MM.1S (cell line): ENCODE measurements at regions not wholly inside any gene's neighbourhood (a gene's known extent, or its start where the extent isn't known, plus 50 kb on each side); places are given as distances from the start of the nearest gene placed in this dataset.

Source experiments
- DNase-seq: peaks from one replicate; pipeline ENCODE4 v3.0.0-alpha.2; 2015
- H2AFZ ChIP-seq: fragments of 300-600 bp; sonication (generic); 2 replicates; pipeline ENCODE4 v1.6.0; 2016; ENCODE audit warnings: antibody characterized with exemption, low read length
- H3F3A ChIP-seq: fragments of 300-600 bp; sonication (generic); 2 replicates; pipeline ENCODE4 v1.6.1; 2016; ENCODE audit warnings: mild to moderate bottlenecking, antibody characterized with exemption, low read length, moderate library complexity, mixed read lengths; ENCODE audit not compliant: insufficient read depth
- H3K27ac ChIP-seq: fragments of 300-600 bp; sonication (generic); 2 replicates; pipeline ENCODE4 v1.5.1; 2016; ENCODE audit warnings: mild to moderate bottlenecking, low read length
- H3K27me3 ChIP-seq: fragments of 300-600 bp; sonication (generic); replicated peaks from 2 replicates; pipeline ENCODE4 v1.6.0; 2016; ENCODE audit warnings: low read length; ENCODE audit not compliant: insufficient read depth
- H3K36me3 ChIP-seq: fragments of 300-600 bp; sonication (generic); replicated peaks from 2 replicates; pipeline ENCODE4 v1.6.1; 2016; ENCODE audit warnings: mild to moderate bottlenecking, low read length, mixed read lengths; ENCODE audit not compliant: insufficient read depth
- H3K4me1 ChIP-seq: fragments of 300-600 bp; sonication (generic); 2 replicates; pipeline ENCODE4 v1.6.1; 2016; ENCODE audit warnings: low read length, mixed read lengths
- H3K4me2 ChIP-seq: fragments of 300-600 bp; sonication (generic); 2 replicates; pipeline ENCODE4 v1.6.0; 2016; ENCODE audit warnings: low read depth, low read length
- H3K4me3 ChIP-seq: fragments of 300-600 bp; sonication (generic); 2 replicates; pipeline ENCODE4 v1.5.1; 2016; ENCODE audit warnings: low read length, mixed read lengths
- H3K79me2 ChIP-seq: fragments of 300-600 bp; sonication (generic); 2 replicates; pipeline ENCODE4 v1.6.1; 2016; ENCODE audit warnings: mixed run types, low read length, mixed read lengths
- H3K9ac ChIP-seq: fragments of 300-600 bp; sonication (generic); 2 replicates; pipeline ENCODE4 v1.6.1; 2016; ENCODE audit warnings: low read length, mixed read lengths
- H3K9me2 ChIP-seq: fragments of 300-600 bp; sonication (generic); replicated peaks from 2 replicates; pipeline ENCODE4 v1.6.1; 2016; ENCODE audit warnings: mild to moderate bottlenecking, low read length, mixed read lengths; ENCODE audit not compliant: insufficient read depth
- H3K9me3 ChIP-seq: fragments of 300-600 bp; sonication (generic); replicated peaks from 2 replicates; pipeline ENCODE4 v1.6.1; 2016; ENCODE audit warnings: mild to moderate bottlenecking, low read length, mixed read lengths; ENCODE audit not compliant: insufficient read depth
- H4K20me1 ChIP-seq: fragments of 300-600 bp; sonication (generic); 2 replicates; pipeline ENCODE4 v1.6.1; 2016; ENCODE audit warnings: mild to moderate bottlenecking, low read length, moderate library complexity, mixed read lengths; ENCODE audit not compliant: insufficient read depth
- CTCF ChIP-seq: fragments of 300-600 bp; sonication (generic); IDR thresholded peaks from 2 replicates; pipeline ENCODE4 v1.5.1; 2016; ENCODE audit warnings: antibody characterized with exemption, low read length, mixed read lengths
- EZH2 ChIP-seq: fragments of 300-600 bp; sonication (generic); optimal IDR thresholded peaks from 2 replicates; pipeline ENCODE3; 2017; ENCODE audit warnings: low read depth, mild to moderate bottlenecking, antibody characterized with exemption, low read length, mixed read lengths
- EZH2phosphoT487 ChIP-seq: fragments of 300-600 bp; sonication (generic); IDR thresholded peaks from 2 replicates; pipeline ENCODE4 v1.6.1; 2018; ENCODE audit warnings: antibody characterized with exemption, low read length

GRCh38 chr17:63278728-63279442, 167.2 kb downstream of the CYB561 start:
- H3F3A ChIP-seq: no peaks in the 10 kb centered on the region
- no peaks in the 10 kb centered on the region for H4K20me1 ChIP-seq
- no peak overlapping the region for H2AFZ ChIP-seq
- H3K9me3 ChIP-seq: no peaks in the 10 kb centered on the region
- no peaks in the 10 kb centered on the region for H3K9me2 ChIP-seq
- H3K27ac ChIP-seq: peak overlapping the region; percentile 10; the same call in 1 of the 2 replicates
- no peak for DNase-seq
- no peak overlapping the region for H3K4me3 ChIP-seq
- H3K9ac ChIP-seq: no peak overlapping the region
- H3K79me2 ChIP-seq: no peaks in the 10 kb centered on the region
- H3K36me3 ChIP-seq: no peaks in the 10 kb centered on the region
- no peaks in the 10 kb centered on the region for H3K27me3 ChIP-seq
- TF ChIP-seq CTCF (no peak), EZH2 (no peak), EZH2phosphoT487 (no peak)
- peaks cover 47% of the 10 kb centered on the region for H3K4me1 ChIP-seq
- peak overlapping the region; percentile 22; the same call in 1 of the 2 replicates for H3K4me2 ChIP-seq

DNA sequence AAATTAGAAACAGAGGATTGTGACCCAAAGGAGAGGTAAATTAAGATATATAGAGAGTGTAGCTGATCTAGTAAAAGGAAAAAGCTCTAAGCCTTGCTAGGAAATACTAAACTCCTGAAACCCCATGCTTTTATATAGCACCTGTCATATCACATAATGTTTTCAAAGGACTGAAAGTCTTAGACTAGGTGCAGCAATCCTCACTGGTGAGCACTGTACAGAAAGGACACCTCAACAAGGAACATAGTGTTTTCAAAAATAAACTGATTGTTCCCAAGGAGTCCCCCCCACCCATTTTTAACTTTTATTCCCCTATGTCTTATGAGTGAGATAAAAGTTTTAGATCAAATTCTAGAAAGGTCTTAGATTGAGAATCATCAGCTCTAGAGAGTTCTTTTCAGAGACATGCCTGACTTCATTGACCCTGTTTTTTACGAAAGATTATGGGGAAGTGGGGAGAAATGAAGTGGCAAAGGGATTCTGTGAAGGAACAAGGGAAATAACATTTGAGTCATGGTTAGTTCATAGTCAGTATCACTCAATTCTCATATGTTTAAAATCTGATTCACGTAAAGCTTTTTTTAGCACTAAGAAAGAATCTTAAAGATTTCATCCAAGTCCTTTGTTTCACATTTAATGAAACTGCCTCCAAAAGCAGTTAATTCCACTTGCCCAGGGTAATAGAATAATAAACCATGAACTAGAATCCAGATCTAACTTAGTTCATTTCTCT, 166.4 kb downstream of the CYB561 start:
- H3F3A ChIP-seq: no peaks in the 10 kb centered on the region
- H3K36me3 ChIP-seq: no peaks in the 10 kb centered on the region
- H3K9me2 ChIP-seq: no peaks in the 10 kb centered on the region
- H4K20me1 ChIP-seq: no peaks in the 10 kb centered on the region
- 0 out of 2 replicates have a peak overlapping the region, but pooled peaks have one; percentile 22 for H3K4me2 ChIP-seq
- no peaks in the 10 kb centered on the region for H3K27me3 ChIP-seq
- peaks cover 47% of the 10 kb centered on the region for H3K4me1 ChIP-seq
- H3K4me3 ChIP-seq: no peak overlapping the region
- H2AFZ ChIP-seq: no peak overlapping the region
- no peaks in the 10 kb centered on the region for H3K79me2 ChIP-seq
- peak overlapping the region; percentile 10; the same call in 1 of the 2 replicates for H3K27ac ChIP-seq
- H3K9ac ChIP-seq: no peak overlapping the region
- TF ChIP-seq CTCF (no peak), EZH2phosphoT487 (no peak), EZH2 (no peak)
- no peak for DNase-seq
- no peaks in the 10 kb centered on the region for H3K9me3 ChIP-seq

DNA sequence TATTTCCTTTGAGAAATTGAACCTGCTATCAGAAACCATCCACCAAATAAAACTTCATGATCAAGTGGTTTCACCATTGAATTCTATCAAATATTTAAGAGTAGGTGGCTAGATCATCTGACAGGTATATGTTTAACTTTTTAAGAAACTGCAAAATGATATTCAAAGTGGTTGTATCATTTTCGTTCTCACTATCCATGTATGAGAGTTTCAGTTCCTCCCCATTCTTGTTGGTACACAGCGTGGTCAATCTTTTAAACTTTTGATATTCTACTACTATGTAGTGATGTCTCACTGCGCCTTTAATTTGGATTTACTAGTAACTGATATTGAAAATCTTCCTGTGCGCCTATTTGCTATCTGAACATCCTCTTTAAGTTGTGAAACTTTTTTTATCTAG, 163.7 kb downstream of the CYB561 start:
- Histone ChIP-seq H3K9me2 (no peaks in the 10 kb centered on the region), H3K4me3 (0 out of 2 replicates have a peak overlapping the region, but pooled peaks have one; percentile 6), H2AFZ (no peak overlapping the region), H3K4me2 (peak overlapping the region; percentile 44), H3K9ac (no peak overlapping the region), H3K27ac (no peak overlapping the region), H3K4me1 (peaks cover 47% of the 10 kb centered on the region), H3K27me3 (no peaks in the 10 kb centered on the region), H4K20me1 (no peaks in the 10 kb centered on the region), H3K36me3 (no peaks in the 10 kb centered on the region), H3K79me2 (no peaks in the 10 kb centered on the region), H3F3A (no peaks in the 10 kb centered on the region), H3K9me3 (no peaks in the 10 kb centered on the region)
- TF ChIP-seq EZH2phosphoT487 (no peak), CTCF (no peak), EZH2 (no peak)
- DNase-seq: peak; percentile 48
